ENCODE measurements at regions not wholly inside any gene's neighbourhood (a gene's known extent, or its start where the extent isn't known, plus 50 kb on each side); places are given as distances from the start of the nearest gene placed in this dataset.

DNA sequence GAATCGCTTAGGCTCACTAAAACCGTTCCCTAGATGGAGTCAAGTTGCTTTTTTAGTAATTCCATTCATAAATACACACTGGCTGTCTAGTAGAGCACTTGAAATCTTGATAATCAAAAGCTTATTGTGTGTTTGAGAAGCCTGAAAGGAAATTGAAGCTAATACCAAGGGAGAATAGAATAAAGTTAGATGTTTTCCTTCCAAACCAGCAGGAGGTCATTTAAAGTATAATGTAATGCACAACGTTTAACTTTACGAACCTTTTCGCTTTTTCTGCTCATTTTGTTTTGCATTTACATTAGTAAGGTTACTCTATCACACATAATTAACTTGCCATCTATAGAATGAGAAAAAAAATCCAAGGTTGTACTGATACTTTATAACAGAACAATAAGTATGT lies 440.9 kb downstream of the NKX6-1 start:
- H3K4me3 ChIP-seq (ENCODE audit: low read depth in 1 of 3, low read length in 3 of 3): no peak overlapping the region
- H3K36me3 ChIP-seq (ENCODE audit: control insufficient read depth in 4 of 4, insufficient read depth in 3 of 4, low read depth in 1 of 4, low read length in 3 of 4): no peaks in the 10 kb centered on the region
- H3K9me3 ChIP-seq (ENCODE audit: control insufficient read depth in 4 of 4, low read length in 3 of 4): no peaks in the 10 kb centered on the region
- no peaks in the 10 kb centered on the region for H3K4me1 ChIP-seq (ENCODE audit: control insufficient read depth in 4 of 4, insufficient read depth in 4 of 4, low read length in 3 of 4)
- no peak for DNase-seq (ENCODE audit: low spot score)
- no peaks in the 10 kb centered on the region for H3K27me3 ChIP-seq (ENCODE audit: control insufficient read depth in 4 of 4, insufficient read depth in 4 of 4, low read length in 3 of 4)
- WGBS: 65% methylated on average over 5 of the region's 5 CpGs
- no peak overlapping the region for H3K27ac ChIP-seq (ENCODE audit: low read depth in 1 of 2, low read length in 2 of 2)
- no peak overlapping the region for H3K9ac ChIP-seq (ENCODE audit: low read depth in 1 of 2, low read length in 2 of 2)
- TF ChIP-seq JUND (IDR thresholded peaks at IDR 0.05) (no peak), YY1 (IDR thresholded peaks at IDR 0.05) (no peak), GABPA (IDR thresholded peaks at IDR 0.05 in 1 of 2, conservative IDR thresholded peaks at IDR 0.05 in 1 of 2) (no peak), HNF4A (conservative IDR thresholded peaks at IDR 0.05) (no peak), SP1 (IDR thresholded peaks at IDR 0.05) (no peak), RXRA (IDR thresholded peaks at IDR 0.05) (no peak), FOXA2 (IDR thresholded peaks at IDR 0.05) (no peak), NR2F2 (IDR thresholded peaks at IDR 0.05) (no peak), FOXA1 (IDR thresholded peaks at IDR 0.05) (no peak), EGR1 (IDR thresholded peaks at IDR 0.05; ENCODE audit: low read depth in 2 of 2) (no peak), HNF4G (IDR thresholded peaks at IDR 0.05) (no peak), RAD21 (IDR thresholded peaks at IDR 0.05) (no peak), TAF1 (conservative IDR thresholded peaks at IDR 0.05) (no peak)
- TF ChIP-seq, protein P1, sequence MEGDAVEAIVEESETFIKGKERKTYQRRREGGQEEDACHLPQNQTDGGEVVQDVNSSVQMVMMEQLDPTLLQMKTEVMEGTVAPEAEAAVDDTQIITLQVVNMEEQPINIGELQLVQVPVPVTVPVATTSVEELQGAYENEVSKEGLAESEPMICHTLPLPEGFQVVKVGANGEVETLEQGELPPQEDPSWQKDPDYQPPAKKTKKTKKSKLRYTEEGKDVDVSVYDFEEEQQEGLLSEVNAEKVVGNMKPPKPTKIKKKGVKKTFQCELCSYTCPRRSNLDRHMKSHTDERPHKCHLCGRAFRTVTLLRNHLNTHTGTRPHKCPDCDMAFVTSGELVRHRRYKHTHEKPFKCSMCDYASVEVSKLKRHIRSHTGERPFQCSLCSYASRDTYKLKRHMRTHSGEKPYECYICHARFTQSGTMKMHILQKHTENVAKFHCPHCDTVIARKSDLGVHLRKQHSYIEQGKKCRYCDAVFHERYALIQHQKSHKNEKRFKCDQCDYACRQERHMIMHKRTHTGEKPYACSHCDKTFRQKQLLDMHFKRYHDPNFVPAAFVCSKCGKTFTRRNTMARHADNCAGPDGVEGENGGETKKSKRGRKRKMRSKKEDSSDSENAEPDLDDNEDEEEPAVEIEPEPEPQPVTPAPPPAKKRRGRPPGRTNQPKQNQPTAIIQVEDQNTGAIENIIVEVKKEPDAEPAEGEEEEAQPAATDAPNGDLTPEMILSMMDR (IDR thresholded peaks at IDR 0.05; ENCODE audit: low read depth, low read length, missing input control): no peak
- TF ChIP-seq, protein P2, sequence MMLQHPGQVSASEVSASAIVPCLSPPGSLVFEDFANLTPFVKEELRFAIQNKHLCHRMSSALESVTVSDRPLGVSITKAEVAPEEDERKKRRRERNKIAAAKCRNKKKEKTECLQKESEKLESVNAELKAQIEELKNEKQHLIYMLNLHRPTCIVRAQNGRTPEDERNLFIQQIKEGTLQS (IDR thresholded peaks at IDR 0.05): no peak
- TF ChIP-seq, protein P3, sequence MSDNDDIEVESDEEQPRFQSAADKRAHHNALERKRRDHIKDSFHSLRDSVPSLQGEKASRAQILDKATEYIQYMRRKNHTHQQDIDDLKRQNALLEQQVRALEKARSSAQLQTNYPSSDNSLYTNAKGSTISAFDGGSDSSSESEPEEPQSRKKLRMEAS (IDR thresholded peaks at IDR 0.05): no peak
- TF ChIP-seq, protein P4, sequence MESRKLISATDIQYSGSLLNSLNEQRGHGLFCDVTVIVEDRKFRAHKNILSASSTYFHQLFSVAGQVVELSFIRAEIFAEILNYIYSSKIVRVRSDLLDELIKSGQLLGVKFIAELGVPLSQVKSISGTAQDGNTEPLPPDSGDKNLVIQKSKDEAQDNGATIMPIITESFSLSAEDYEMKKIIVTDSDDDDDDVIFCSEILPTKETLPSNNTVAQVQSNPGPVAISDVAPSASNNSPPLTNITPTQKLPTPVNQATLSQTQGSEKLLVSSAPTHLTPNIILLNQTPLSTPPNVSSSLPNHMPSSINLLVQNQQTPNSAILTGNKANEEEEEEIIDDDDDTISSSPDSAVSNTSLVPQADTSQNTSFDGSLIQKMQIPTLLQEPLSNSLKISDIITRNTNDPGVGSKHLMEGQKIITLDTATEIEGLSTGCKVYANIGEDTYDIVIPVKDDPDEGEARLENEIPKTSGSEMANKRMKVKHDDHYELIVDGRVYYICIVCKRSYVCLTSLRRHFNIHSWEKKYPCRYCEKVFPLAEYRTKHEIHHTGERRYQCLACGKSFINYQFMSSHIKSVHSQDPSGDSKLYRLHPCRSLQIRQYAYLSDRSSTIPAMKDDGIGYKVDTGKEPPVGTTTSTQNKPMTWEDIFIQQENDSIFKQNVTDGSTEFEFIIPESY (IDR thresholded peaks at IDR 0.05): no peak
- TF ChIP-seq, protein P5, sequence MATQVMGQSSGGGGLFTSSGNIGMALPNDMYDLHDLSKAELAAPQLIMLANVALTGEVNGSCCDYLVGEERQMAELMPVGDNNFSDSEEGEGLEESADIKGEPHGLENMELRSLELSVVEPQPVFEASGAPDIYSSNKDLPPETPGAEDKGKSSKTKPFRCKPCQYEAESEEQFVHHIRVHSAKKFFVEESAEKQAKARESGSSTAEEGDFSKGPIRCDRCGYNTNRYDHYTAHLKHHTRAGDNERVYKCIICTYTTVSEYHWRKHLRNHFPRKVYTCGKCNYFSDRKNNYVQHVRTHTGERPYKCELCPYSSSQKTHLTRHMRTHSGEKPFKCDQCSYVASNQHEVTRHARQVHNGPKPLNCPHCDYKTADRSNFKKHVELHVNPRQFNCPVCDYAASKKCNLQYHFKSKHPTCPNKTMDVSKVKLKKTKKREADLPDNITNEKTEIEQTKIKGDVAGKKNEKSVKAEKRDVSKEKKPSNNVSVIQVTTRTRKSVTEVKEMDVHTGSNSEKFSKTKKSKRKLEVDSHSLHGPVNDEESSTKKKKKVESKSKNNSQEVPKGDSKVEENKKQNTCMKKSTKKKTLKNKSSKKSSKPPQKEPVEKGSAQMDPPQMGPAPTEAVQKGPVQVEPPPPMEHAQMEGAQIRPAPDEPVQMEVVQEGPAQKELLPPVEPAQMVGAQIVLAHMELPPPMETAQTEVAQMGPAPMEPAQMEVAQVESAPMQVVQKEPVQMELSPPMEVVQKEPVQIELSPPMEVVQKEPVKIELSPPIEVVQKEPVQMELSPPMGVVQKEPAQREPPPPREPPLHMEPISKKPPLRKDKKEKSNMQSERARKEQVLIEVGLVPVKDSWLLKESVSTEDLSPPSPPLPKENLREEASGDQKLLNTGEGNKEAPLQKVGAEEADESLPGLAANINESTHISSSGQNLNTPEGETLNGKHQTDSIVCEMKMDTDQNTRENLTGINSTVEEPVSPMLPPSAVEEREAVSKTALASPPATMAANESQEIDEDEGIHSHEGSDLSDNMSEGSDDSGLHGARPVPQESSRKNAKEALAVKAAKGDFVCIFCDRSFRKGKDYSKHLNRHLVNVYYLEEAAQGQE (IDR thresholded peaks at IDR 0.05): no peak
